GM12891 (cell line): ENCODE measurements at regions not wholly inside any gene's neighbourhood (a gene's known extent, or its start where the extent isn't known, plus 50 kb on each side); places are given as distances from the start of the nearest gene placed in this dataset.

Experiments
- POLR2A ChIP-seq: IDR thresholded peaks from 2 replicates; pipeline ENCODE4 v1.6.1; 2011; ENCODE audit warnings: low read depth, low read length, control low read depth
- POLR2AphosphoS5 ChIP-seq: IDR thresholded peaks from 2 replicates; pipeline ENCODE4 v1.6.1; 2011; ENCODE audit warnings: low read depth, low read length, control low read depth

GRCh38 chr15:31486906-31487695, 160.5 kb downstream of the KLF13 start:
- TF ChIP-seq POLR2AphosphoS5 (no peak), POLR2A (no peak)
